NOMO-1 treated with DMSO at 0.1 percent for 48 hours (cell line): ENCODE measurements at regions not wholly inside any gene's neighbourhood (a gene's known extent, or its start where the extent isn't known, plus 50 kb on each side); places are given as distances from the start of the nearest gene placed in this dataset.

Experiments
- DNase-seq: peaks from one replicate; lab custom pipeline; 2025; ENCODE audit not compliant: unreplicated experiment; lab: John Stamatoyannopoulos, UW

DNA sequence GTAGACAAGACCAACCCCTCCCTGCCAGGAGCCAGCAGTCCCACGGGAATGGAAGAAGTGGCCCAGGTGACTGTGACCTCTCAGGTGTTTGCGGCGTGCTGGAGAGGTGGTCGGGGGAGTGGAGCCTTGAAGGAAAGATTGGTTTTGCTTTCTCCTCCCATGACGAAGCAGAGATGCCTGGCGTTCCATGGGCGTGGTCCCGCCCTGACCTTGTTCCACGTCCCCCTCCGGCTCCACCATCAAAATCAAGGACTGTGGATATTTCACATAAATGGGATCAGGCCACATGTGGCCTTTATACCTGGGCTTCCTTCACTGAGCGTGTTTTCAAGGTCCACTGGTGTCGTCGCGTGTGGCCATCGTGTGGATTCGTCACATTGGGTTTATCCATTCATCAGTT is 270.6 kb upstream of the TNRC6C start:
- DNase-seq = no peak

DNA sequence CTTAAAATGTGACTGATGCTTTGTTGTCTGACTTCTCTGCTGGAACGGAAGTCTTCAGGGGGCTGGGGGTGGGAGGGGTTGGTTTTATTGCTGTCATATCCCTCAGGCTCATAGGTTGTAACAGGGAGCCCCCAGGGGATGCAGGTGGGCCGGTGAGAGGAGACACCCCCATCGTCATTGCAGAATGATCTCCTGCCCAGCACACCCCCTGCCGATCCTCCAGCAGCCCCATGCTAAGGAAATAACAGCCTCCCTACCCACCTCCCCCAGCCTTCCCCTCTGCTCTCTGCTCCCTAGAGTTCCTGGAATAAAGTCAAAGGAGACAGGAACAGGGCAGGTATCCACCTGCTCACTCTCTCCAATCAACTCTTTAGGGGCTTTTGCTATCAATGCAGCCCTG is 270.1 kb upstream of the TNRC6C start:
- no peak for DNase-seq

DNA sequence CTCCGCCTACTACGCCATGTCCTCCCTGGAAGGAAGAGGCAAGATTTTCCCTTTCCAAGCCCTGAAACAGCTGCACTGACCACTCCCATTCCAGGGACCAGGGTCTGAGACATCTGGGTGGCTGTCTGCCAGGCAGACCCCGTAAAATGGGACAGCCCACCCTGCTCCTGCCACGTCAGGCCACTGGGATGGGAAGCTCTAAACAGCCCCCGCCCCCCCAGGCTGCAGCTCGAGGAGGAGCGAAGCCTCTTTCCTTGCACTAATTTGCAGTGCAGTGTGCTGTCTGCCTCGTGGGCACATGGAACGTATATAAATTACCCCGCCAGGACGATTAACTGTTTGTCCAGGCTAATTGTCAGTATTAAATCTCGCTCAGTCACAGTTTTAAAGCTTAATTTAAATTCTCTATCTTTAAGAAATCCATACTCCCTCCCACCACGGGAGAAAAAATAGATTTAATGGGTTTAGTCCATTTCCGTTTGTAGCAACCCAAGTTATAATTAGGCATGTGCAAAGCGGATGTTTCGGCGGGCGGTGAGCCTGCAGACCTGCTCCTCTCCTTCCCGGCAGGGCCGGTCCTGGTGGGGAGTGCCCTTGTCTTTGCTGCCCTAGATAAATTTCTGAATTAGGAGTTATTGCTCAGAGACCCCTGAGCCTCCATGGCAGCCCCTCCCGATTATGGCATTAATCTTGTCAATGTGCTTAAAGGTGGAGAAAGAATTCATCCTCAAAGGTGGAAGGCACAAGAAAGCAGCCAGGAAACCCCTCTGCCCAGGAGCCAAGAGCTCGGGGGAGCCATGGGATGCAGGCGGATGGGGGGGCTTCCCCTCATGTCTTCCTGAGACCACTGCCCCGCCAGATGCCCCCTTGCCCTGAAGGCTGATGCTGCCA is 268.0 kb upstream of the TNRC6C start:
- peak; percentile 73 for DNase-seq

DNA sequence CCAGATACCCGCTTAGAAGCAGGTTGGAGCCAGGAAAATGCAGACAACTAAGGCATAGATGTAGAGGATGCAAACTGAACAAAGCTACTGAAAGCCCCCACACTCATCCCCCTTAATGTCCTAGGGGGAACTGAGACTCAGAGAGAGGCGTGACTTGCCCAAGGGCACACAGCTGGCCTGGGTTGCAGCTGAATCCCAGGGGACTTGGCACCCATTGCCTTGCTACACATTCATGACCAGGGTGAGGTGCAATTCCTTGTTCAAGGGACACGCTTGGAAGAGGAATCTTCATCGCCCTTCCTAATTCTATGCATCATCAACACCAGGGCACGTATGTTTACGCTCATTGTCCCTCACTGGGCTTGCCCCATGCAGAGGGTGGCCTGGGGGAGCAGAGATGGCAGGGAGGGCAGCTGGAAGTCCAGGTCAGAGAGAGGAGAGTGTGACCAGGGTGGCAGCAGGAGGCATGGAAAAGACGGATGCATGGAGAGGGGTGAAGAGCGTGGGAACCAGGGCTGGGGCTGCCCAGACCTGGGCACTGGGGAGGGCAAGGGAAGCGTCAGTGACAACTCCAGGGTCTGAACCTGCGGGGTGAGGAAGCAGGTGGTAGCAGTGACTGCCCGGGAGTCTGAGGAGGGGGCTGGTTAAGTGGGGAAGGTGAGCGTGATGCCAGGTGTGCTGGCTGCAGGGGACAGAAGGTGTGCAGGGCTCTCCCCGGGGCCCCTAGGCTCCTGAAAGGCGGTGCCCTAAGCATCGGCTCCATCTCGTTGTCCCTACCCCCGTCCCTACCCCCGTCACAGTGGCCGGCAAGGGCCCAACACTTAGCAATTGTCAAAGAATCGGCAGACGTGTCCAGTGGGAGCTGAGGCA is 267.1 kb upstream of the TNRC6C start:
- no peak for DNase-seq

DNA sequence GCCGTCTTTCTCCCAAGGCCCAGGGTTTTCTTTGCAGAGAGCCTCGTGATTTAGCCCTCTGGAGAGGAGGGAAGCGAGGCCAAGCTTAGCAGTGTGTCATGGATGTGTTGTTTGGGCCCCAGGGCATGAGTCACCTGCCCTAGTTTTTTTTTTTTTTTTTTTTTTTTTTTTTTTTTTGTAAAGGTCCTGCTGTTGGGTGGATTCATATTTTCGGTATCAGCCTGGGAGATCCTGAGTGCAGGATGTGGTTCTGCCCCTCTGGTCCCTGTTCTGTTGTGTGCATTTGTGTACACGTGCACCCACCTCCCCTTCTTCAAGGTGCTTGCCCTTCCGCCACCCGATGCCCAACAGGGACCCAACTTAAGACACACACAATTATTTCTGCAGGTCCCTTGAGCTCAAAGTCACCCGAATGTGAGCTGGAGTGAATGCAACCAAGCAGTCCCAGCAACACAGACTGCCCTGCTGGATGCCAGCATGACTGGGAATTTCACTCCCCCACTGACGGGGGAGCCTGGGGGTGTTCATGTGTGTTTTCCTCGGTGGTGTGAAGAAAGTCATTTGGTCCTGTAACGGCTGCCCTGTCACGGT is 265.8 kb upstream of the TNRC6C start:
- no peak for DNase-seq

DNA sequence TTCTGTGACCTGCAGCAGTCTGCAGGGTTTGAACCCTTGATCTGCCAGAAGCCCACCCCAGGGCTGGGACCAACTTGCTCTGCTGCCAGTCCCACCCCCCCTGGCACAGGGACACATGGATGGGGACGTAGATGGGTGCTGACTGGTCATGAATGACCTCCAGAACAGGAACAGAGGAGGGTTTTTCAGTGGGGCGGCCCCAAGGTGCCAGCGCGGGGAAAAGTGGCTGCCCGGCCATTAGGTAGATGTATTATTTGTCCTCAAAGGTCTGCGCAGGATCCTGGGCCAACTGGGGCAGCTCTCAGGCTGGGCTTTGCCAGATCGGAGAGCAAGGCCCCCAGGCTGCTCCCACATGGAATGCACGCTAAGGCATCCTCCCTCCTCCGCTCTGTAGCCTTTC is 265.2 kb upstream of the TNRC6C start:
- DNase-seq = no peak

DNA sequence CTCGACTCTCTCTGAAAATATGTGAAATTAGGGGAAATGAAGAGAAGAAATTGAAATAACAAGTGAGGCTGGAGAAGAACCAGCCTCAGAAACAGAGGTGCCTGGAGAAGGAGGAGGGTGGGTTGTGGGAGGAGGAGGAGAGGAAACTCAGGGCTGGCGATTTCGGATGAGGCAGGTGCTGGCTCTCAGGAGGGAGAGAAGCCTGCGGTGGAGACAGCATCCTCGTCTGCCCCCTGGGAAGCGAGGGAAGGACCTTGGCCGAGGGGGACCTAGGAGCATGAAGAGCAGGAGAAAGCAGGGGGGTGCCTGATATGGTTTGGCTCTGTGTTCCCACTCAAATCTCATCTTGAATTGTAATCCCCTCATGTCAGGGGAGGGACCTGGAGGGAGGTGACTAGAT is 264.7 kb upstream of the TNRC6C start:
- no peak for DNase-seq

DNA sequence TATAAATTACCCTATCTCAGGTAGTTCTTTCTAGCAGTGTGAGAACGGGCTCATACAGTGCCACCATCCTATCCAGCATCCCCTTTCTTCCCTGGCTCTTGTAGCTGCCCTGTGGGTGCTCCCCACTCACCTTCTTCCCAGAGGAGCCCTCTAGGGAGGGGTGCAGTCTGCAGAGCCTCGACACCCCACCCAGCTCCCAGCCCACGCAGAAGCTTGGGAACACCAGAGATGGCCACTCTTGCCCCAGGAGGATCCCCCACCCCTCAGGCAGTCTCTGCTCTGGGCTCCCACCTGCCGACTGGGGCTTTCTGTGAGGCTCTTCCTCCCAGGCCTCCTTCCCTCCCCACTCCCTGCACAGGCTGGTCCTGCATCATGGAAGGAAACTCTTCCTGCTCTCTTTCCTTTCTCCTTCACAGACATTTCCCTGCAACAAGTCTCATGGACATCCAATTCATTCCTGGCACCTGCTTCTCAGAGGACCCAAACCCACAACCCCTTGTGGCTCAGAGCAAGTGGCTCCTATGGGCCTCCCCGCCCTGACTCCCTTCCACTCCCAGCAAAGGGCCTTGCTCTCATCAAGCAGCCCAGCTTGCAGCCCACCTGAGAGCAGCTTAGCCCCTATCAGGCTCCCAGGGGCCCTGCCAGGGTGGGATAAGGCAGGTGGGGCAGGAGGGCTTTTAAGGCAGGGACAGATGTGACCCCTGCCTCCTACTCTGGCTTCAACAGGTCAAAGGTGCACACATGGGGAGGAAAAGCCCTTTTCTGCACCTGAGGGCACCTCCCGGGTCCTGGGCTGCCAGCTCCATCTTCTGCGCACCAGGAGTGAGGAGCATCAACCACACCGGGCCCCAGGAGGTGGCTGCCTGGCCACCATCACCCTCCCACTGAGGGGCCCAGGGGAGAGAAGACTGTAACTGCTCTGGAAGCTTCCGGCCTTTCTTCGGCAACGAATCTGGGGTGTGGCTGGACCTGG is 263.8 kb upstream of the TNRC6C start:
- DNase-seq = no peak

DNA sequence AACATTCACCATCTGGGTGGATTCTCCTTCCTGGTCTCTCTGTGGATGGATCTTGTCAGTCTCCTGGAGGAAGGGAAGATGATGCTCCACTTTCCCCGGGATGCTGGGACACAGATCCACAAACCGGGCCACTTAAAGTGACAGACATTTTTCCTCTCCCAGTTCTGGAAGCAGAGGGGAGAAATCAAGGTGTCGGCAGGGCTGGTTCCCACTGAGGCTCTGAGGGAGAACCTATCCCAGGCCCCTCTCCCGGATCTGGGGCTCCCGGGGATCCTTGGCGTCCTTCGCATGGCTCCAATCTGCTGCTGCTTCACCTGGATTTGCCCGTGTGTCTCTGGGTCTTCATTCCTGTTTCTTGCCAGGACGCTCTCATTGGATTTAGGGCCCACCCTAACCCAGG is 263.1 kb upstream of the TNRC6C start:
- no peak for DNase-seq

DNA sequence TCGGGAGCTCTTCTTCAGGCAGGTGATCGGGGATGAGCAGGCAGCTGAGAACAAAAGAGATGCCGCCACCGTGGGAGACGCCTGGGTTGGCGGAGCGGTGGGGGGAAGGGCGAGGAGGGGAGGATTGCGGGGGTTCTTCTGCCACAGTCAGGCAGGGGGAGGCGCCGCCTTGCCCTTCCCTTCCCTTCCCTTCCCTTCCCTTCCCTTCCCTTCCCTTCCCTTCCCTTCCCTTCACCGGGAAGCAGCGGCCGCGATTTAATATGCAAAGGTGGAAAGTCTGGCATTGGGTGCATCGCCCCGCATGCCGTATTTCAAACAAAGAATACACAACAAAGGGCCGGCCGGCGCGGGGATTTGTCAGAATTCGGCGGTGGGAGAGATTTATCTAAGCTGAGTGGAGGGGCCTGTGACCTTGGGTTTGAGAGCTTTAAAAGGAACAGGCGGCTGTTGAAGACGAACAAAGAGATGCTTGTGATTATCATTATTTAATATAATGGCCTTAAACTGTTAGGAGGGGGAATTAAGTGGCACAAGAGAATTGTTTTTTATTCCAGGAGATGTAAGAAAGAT is 262.3 kb upstream of the TNRC6C start:
- no peak for DNase-seq

DNA sequence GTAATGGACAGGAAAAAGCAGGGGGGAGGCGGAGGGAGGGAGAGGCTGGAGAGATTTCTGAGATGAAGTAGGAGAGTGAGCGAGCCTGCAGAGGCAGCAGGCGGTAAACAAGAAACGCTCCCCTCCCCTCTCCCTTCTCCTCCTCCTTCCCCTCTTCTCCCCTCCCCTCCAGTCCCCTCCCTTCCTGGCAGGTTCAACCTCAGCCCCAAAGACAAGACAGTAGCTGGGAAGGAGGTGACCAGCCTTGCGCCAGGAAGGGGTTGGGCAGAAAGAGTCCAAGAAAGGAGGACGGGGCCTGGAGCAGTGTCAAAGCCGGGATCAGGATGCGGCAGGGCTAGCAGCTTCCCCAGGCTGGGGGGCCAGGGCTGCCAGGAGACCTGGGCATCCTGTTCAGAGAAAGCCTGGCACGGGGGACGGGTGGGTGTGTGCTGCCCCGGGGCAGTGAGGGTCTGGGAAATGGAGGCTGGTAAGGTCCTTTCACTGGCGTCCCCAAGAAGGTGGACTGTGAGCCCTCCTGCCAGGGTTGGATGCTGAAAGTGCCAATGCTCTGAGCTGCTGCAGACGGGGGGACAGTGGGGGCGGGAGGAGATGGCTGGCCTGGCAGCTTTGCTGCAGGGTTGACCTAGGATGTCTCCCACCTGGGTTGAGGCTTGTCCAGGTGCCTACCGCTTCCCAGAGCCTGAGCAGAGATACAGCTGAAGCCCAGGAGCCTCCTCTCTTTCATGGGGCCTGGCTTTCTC is 261.6 kb upstream of the TNRC6C start:
- no peak for DNase-seq

DNA sequence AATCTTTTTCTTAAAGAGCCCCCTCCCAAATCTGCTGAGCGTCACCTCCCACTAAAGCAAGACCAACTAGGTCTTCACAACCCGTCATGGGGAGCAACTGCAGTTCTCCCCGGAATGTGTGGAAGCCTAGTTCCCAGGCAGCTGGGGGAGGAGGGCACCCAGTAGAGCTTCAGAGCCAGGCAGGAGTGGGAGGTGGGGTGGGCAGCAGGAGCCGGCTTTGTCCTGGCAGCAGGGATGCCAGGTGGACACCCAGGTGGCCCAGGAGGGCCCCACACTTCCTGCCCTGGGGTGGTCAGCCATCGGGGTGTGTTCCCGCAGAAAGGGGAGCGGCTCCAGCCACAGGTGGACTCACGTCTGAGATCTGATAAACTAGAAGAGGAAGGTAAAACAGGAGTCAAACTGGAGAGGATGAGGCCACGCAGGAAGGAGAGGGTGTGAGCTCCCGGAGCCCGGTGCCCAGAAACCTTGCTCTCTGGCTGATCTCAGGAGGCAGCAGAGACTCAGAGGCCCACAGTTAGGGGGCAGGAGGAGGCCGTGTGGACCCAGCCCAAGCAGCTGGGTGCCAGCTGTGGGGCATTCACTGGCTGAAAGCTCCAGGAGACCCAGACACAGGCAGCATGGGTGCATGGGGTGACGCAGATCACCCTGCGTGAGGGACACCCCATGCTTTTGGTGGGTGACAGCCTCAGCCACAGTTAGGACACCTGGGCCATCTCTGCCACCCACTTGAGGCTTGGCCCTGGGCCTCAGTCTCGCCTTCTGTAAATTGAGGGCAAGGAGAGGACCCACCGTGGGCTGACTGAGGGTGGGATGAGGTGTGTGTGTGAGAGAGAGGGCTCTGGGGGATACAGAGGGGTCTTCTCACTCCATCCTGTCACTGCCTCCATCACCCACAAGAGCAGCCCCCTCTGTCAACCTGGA is 260.8 kb upstream of the TNRC6C start:
- no peak for DNase-seq

DNA sequence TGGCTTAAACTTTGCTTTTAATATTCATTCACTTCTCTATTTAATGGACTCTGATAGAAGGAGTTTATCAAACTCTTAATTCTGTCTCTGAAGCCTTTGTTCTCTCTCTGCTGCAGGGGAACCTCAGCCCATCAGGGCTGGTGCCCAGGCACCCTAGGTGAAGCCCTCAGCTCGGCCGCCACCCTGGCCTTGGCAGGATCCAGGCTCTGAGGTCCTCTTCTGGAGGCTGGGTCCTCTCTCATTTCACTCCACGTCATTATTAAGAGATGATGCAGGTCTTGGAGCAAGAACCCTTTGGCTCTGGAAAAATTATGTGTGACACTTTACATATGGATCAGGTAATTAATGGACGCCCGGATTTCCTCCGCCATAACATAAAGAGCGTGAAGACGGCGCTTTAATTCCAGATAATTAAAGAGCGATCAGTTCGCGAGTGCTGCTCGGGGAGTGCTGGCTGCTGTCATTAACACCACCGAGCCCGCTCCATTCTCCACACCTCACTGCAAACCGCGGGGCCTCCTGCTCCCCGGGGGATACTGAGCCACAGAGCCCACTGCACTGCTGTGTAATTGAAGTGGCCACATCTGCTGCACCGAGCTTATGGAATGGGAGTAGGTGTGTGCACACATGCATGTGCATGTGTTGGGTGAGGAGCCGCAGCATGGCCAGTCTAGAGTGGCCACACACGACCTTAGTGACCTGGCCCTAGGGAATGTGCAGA is 259.4 kb upstream of the TNRC6C start:
- DNase-seq = no peak

DNA sequence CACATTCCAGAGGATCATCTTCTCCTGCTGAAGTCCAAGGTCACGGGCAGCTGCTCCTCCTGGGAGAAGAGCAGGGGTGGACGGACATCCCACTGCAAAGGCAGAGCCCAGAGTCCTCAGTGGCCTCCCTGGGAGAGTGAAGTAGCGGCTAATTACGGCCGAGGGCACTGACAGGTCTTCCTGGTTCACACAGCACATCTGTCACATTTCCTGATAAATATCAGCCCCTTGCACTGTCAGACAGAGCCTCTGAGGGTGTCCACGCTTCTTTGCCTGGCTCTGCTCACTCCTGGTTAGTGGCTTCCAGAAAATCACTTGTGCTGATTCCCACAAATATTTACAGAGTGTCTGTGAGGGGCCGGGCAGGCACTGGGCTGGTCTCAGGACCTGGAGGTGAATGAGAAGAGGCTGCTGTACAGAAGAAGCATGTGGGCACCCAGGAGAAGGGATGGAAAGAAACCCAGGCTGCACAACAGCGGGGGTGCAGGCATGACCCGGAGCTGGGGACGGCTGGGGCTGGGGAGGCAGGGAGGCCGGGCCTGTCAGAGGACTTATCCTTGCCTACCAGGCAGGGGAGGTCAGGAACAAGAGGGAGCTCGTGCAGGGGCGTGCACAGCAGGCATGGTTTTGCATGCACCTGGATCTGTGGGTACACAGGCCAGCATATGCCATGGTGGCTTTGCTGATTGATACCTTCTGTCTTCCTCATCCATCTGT is 258.2 kb upstream of the TNRC6C start:
- no peak for DNase-seq

DNA sequence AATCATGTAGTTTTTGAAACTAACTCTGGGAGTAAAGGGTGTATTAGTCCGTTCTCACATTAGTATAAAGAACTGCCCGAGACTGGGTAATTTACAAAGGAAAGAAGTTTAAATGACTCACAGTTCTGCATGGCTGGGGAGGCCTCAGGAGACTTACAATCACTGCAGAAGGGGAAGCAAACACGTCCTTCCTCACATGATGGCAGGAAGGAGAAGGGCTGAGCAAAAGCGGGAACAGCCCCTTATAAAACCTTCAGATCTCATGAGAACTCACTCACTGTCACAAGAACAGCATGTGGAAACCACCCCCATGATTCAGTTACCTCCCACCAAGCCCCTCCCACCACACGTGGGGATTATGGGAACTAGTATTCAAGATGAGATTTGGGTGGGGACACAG is 256.5 kb upstream of the TNRC6C start:
- no peak for DNase-seq

DNA sequence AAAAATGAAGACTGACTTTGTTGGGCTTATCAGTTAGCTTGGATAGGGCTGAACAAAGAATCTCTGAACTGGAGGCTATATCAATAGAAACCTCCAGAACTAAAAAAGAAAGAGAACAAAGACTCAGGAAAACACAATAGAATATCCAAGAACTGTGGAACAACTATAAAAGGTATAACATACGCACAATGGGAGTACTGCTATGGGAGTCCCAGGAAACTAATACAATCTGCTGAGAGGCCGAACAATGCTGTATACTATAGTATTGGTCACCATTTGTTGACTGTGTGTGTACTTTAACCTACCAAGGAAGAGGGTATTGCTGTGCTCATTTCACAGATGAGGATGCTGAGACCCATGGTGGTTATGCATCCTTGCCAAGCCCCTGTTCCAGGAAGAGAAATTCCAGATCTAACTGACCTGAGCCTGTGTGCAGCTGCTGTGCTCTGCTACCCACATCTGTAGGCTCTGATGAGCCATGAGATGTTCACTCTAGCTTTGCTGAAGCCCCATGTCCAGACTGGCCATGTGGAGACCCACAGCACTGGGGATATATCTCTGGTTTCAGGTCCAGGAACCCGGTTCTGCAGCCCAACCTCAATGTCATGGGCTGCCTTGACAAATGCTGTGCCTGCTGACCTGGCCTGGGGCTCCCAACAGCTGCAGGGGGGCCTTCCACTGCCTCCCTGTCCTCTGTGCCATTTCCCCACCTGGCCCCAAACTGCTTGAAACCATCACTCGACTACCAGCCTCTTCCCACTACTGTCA is 254.3 kb upstream of the TNRC6C start:
- no peak for DNase-seq

DNA sequence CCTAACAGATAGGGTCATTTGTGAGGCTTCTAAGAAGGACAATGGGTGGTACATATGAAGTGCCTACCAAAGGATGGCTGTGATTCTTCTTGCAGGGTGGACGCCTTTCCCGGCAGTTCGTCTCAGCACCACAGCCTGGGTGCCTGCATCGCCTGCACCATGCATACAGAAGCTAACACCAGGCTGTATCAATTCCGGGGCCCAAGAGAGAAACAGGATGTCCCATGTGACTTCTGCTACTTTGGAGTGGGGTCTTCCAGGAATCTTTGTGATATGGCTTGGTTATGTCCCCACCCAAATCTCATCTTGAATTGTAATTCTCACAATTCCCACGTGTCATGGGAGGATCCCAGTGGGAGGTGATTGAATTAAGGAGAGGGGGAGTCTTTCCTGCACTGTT is 251.6 kb upstream of the TNRC6C start:
- DNase-seq = no peak
